ENCODE measurements at regions not wholly inside any gene's neighbourhood (a gene's known extent, or its start where the extent isn't known, plus 50 kb on each side); places are given as distances from the start of the nearest gene placed in this dataset.

- TF ChIP-seq POLR2A (IDR thresholded peaks at IDR 0.05; ENCODE audit: low read depth, low read length) (no peak), POLR2AphosphoS5 (IDR thresholded peaks at IDR 0.05; ENCODE audit: low read depth, low read length) (no peak)
Measured at GRCh38 chr6:81098109-81098814, 654.2 kb downstream of the TENT5A start.
